ENCODE measurements at regions not wholly inside any gene's neighbourhood (a gene's known extent, or its start where the extent isn't known, plus 50 kb on each side); places are given as distances from the start of the nearest gene placed in this dataset.
A peak's percentile ranks its signal among the peaks of the same experiment; 100 is the strongest.
"Not testable (repeated sequence)": the region's sequence is repeated elsewhere in the genome, so short reads cannot be mapped to it uniquely, and the experiment has no call there.

DNA sequence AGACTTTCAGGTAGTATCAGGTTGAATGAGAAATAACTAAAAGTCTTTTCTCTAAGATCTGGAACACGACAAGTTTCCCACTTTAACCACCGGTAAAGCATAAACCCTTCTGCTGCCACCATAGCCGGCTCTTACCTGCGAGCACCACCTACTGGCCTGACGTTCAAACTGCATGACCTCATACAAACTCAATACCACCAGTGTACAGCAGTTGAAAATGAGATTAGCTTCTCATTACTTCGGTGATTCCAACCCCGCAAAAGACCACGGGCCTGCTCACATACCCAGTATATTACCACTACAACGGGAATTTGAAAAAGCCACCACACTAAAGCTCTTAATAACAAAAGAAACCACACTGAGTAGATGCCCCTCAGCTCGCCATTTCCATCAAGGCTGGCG, 1238.6 kb downstream of the TMEM121 start:
- not testable (repeated sequence) for DNase-seq

DNA sequence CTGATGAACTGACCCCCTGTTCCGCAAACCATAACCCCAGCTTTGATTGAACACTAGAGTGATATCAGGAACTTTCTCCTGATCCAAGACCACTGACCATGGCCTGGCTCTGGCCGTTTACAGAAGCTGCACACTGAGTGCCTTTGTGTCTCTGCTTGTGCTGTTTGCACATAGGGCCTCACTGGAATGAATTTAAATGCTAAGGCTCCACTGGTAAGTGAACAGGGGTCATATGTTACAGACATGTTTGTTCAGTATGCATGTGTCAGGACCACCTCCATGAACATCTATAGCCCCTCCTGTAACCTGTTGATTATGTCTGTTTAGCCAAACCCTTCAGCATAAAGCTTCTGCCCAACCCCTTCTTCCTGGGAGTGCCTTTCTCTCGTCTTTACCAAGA, 1239.8 kb downstream of the TMEM121 start:
- no peak for DNase-seq

DNA sequence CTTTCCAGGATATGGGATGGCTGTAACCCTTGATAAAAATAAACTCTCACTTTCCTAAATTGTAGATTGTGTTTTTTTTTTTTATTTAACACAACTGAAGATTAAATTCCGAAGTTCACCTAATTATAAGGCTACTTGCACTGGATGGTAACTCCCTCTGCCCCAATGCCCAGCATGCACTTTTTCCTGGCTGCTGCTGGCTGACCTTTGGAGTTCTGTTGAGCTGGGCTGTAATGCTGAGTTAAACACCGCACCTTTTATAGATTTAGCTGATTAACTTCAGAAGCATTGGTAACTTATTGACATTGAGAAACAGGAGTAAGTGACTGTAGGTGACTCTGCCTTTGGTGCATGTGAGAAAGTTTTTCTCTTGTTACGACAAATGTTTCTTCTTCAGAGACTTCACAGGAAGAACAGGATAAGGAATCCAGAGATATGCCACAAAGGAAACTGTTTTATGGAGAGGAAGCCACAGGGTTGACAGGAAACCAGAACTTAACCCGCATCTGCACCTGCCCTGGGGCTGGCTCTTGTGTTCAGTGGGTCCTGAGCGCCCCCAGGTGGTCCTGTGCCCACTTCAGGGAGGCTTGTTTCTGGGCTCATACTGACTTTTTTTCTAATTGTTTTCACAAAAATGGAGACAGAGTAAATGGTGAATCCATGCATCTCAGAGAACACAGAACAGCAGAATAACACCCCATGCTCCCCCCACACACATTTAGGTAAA, 1240.3 kb downstream of the TMEM121 start:
- not testable (repeated sequence) for DNase-seq

DNA sequence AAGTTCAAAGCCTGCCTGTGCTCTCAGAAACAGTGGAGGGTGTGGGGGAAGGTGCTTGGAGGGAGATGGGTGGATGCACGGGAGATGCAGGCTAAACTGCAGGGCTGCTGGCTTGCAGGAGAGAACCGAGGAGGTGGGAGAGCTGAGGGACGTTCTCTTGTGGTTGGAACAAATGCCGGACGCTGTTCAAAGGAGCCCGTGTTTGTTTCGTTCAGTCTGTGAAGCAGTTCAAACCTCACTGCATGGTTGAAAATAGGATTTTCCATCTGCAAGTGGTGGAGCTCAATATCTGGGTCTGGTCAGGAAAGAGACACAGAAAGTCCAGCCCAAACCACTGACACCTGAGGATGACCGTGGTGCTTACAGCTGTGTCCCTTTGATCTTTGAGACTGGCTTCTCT, 1241.8 kb downstream of the TMEM121 start:
- DNase-seq, result not testable (repeated sequence)

DNA sequence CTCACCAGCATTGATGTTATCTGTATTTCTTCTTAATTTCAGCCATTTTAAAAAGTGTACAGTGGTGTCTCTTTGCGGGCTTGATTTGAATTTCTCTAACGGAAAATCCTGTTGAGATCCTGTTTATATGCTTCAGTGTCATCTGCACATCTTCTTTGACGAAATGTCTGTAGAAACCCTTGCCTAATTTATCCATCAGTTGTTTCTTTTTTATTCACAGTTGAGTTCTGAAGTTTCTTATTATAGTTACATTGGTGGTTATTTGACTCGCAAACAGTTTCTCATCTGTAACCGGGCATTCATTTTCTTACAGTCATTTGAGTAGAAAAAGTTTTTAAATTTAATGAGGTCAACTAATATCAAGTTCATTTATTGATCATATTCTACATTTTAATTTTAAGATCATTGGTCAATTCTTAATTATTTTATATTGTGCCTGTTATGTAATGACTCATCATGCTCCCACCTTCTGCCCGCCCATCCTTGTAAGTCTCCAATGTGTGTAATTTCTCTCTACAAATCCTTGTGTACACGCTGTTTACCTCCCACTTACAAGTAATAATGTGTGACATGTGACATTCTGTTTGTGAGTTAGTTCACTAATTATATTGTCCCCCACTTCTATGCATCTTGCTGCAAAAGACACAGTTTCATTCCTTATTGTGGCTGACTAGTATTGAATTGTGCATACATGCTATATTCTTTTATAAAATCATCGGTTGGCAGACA, 1242.8 kb downstream of the TMEM121 start:
- DNase-seq, result not testable (repeated sequence)

DNA sequence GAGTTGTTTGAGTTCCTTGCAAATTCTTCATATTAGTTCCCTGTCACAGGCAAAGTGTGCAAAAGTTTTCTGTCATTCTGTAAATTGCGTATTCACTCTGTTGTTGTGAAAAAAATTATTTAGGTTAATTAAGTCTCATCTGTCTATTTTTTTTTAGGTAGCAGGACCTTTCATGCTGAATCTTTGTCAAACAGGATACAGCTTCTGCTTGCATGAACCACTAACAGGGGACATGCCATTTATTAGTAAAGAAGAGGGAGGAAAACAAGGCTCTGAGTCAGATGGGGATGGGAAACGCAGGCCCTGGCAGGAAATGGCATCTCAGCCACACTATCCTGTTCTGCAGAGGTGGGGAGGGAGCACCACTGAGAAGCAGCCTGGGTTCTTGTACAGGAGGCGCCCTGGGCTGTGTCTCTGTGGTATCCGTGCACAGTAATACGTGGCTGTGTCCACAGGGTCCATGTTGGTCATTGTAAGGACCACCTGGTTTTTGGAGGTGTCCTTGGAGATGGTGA, 1243.8 kb downstream of the TMEM121 start:
- DNase-seq, result not testable (repeated sequence)

DNA sequence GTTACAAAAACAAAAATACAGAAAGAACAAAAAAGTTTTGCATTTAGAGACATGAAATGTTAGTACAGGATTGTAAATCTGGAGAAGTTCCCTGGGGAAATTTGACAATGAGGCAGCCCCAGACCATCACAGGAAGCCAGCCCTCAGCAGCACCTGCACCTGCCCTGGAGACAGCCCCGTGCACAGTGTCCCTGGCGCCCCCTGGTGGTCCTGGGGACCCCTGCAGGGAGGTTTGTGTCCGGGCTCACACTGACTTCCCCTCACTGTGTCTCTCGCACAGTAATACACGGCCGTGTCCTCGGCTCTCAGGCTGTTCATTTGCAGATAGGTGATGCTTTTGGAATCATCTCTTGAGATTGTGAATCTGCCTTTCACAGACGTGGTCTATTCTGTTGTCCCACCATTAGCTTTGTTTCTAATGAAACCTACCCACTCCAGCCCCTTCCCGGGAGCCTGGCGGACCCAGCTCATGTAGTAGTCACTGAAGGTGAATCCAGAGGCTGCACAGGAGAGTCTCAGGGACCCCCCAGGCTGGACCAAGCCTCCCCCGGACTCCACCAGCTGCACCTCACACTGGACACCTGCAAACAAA, 1248.6 kb downstream of the TMEM121 start:
- DNase-seq, result not testable (repeated sequence)

DNA sequence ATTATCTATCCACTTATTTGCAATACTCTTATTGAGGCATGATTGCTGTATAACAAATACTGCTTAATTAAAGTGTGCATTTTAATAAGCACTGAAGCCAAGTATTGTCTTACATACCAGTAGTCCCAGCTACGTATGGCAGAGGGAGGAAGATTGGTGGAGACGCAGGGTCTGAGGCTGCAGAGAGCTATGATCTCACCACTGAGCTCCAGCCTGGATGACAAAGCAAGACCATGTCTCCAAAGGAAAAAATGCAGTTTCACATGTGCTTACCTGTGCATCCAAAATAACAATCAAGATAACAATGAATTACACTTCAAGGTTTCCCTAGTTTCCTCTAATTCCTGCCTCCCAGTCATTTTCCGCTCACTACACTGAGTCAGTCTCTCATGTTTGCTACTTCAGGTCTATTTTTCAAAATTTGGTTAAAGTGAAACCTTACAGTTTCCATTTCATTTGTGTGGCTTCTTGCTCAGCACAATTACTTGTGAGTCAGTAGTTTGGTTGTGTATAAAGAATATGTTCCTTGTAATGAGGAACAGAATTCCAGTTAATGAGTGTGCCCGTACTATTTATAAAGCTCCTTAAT, 1250.1 kb downstream of the TMEM121 start:
- DNase-seq, result no peak

DNA sequence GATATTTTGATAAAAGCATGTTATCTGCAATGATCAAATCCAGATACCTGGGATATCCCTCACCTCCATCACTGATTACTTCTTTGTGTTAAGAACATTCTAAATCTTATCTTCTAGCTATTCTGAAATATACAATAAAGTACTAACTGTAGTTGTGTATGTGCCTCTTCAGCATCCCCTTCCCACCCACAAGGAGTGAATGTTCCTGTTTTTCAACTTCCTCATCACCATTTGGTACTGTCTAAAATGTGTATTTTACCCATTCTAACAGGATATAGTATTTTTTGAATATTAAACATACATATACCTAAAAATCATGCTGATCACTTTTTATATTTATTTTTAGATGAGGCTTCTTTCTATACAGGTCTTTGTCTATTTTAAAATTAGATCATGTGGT, 1252.6 kb downstream of the TMEM121 start:
- no peak for DNase-seq

DNA sequence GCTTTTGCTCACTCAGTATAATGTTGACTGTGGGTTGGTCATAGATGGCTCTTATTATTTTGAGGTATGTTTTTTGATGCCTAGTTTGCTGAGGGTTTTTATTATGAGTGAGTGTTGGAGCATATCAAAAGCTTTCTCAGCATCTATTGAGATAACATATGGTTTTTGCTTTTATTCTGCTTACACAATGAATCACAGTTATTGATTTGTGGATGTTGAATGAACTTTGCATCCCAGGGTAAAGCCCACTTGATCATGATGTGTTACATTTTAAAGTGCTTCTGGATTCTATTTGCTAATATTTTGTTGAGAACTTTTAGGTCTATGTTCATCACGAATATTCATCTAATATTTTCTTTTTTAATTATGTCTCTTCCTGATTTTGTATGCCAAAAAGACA, 1260.3 kb downstream of the TMEM121 start:
- DNase-seq, result no peak

DNA sequence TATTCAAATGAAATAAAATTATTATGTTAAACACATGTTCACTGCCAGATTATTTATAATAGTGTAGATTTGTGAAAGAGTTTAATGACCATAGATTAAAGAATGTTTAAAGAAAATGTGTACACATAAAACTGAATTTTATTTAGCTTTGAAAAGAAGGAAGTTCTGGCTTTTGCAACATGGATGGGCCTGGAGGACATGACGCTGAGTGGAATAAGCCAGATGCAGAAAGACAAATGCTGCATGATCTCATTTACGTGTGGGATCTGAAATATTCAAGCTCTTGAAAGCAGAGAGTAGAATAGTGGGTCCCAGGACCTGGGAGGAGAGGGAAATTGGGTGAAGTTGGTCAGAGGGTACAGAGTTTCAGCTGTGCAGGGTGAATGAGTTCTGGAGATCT, 1261.2 kb downstream of the TMEM121 start:
- no peak for DNase-seq

DNA sequence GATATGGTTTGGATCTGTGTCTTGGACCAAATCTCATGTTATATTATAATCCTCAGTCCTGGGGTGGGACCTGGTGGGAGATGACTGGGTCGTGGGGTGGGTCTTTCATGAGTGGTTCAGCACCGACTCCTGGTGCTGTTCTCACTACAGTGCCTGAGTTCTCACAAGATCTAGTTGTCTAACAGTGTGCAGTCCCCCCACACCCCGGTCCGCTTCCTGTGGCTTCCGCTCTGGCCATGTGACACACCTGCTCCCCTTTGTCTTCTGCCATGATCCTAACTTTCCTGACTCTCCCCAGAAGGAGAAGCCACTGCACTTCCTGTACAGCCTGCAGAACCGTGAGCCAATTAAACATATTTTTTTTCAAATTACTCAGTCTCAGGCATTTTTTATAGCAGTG, 1262.2 kb downstream of the TMEM121 start:
- DNase-seq, result no peak

DNA sequence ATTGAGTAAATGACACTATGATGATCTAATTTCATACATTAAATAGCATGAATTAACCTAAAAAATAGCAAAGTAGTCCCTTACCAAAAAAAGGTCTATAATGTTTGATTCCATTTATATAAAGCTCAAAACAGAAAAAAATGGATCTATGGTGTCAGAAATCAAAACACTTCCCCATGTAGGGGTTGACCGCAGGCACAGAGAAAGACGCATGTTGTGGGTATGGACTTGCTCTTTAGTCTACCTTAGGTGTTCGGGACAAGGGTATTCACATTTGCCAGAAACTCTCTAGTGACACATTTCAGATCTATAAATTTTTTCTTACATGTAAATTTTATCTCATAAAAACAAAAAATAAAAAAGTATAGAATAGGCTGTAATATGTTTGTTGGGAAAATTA, 1262.9 kb downstream of the TMEM121 start:
- no peak for DNase-seq

DNA sequence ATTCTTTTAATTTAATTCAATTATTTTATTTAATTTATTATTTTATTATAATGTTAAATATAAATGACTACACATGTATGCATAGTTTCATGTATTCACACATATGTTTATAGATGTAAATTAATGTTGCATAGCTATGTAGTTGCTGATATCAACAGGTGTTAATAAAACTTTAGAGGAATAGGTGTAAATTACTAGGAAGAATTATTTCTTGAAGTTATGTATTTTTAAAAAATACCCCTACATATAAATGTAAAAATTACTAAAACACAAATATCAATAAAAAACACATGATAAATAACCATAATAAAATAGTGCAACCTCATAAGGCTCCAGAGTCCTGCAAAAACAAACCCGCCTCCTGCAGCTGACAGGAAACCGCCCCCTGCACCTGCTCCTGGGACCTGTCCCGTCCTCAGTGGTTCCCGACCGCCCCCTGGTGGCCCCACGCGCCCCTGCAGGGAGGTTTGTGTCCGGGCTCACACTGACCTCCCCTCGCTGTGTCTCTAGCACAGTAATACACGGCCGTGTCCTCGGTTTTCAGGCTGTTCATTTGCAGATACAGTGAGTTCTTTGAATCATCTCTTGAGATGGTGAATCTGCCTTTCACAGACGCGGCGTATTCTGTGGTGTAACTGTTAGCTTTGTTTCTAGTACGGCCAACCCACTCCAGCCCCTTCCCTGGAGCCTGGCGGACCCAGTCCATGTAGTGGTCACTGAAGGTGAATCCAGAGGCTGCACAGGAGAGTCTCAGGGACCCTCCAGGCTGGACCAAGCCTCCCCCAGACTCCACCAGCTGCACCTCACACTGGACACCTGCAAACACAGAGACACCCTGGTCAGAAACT, 1264.0 kb downstream of the TMEM121 start:
- peak; percentile 2 for DNase-seq

DNA sequence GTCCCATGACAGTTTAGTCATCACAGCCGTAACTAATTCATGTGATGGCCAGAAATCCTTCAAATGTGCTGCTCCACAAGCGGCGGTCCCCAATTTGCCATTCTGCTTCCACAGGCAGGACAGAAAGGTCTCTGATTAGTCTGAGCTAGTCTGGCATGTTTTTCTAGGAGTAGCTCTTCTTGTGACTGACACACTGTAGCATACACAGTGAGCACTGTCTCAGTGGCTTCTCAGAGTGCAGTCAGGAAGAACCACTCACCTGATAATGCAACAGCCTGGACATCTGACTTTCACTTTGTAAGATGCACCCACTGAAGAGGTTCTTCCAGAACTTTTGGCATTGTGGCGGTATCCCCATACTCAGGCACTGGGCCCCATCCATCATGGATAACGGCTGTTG, 1266.2 kb downstream of the TMEM121 start:
- DNase-seq, result no peak

DNA sequence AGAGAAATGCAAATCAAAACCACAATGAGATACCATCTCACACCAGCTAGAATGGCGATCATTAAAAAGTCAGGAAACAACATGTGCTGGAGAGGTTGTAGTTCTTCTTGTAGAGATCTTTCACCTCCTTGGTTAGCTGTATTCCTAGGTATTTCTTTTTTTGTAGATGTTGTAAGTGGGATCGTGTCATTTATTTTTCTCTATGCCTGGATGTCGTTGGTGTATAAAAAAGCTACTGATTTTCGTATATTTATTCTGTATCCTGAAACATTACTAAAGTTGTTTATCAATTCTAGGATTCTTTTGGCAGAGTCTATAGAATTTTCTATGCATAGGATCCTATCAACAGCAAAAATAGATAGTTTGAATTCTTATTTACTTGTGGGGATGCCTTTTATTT, 1271.8 kb downstream of the TMEM121 start:
- DNase-seq, result not testable (repeated sequence)

DNA sequence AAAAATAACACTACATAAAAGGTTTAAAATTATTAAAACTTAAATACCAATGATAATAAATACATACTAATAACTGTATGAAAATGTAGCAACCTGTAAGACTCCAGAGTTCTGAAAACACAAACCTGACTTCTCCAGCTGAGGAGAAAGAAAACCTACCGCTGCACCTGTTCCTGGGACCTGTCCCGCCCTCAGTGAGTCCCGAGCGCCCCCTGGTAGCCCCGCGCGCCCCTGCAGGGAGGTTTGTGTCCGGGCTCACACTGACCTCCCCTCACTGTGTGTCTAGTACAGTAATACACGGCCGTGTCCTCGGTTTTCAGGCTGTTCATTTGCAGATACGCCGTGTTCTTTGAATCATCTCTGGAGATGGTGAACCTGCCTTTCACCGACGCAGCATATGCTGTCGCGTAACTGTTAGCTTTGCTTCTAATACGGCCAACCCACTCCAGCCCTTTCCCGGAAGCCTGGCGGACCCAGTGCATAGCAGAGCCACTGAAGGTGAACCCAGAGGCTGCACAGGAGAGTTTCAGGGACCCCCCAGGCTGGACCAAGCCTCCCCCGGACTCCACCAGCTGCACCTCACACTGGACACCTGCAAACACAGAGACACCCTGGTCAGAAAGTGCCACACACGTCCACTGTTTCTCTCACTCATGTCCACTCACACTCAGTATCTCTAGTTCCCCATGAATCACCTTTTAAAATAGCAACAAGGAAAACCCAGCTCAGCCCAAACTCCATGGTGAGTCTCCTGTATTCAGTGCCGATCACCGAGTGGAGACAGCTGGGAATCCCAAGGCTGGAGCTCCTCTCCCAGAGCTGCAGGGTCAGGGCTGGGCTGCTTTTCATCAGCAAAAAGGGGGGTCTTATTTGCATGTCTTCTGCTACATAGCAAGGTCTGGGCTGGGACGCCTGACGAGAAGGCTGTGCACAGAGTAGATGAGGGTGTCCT, 1276.3 kb downstream of the TMEM121 start:
- no peak for DNase-seq

DNA sequence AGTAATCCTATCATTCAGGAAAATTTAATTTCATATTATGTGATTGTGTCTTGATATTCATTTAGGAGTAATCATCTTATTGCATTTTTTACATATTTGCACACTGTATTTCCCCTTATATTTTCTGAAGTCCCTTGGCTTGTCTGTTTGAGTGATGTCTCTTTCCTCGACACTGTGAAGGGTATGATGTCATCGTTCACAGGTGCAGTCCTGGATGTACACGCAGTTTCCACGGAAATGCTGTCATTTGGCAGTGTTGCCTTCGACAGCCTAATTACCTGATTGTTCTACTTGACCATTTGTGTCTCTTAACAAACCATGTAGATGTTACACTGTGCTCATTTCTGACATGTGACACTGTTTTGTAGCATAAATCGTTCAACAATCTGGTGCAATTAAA, 1277.0 kb downstream of the TMEM121 start:
- no peak for DNase-seq

DNA sequence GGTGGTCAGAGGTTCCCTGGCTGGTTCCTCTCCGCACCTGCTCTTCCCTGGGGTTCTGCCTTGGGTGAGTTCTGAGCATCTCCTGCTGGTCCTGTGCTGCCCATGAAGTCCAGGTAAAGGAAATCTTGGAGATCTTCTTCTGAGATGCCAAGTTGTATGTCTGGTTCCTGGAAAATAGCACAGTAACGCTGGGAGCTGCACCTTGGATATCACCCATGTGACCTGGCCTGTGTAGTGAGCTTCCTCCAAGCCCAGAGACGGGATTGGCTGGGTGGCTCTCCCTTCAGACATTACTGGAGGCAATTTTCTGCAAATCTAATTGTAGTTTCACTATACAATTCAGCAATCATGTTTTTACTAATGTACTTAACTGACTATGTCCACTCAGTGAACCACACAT, 1281.1 kb downstream of the TMEM121 start:
- no peak for DNase-seq

DNA sequence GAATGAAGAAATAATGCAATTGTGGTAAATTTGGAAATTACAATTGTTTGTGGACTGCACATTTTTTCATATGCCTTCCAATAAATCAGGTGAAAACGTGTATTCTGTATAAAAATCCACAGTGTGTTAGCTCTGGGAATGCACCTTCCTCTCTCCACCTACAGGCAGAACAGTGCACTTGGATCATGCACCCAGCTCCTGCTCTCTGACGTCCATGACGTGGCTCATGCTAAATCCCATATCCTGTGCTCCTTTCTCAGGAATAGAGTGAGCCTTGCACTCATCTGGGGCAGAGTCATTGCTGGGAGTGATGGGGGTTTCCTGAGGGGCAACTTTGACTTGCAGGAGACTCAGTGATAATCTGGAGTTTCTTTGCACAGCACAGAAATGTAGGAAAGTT, 1282.1 kb downstream of the TMEM121 start:
- DNase-seq, result no peak

DNA sequence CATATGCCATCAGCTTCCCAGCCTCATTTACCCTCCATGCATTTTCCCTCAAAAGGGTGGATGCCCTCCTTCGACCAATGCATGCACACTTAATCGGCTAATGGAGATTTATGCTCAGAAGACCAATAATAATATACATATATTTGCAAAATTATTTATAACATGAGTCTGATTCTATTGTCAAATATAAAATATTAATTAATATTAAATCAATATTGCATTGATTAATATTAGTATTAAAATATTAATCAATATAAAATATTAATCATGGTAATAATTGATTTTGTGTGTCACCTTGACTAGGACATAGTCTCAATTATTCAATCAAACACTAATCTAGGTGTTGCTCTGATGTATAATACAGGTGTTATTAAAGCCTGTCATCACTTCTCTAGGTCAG, 1282.5 kb downstream of the TMEM121 start:
- DNase-seq, result no peak

All from NCI-H2171 (cell line).